Stimulated activated CD4-positive, alpha-beta T cell treated with anti-CD3 and anti-CD28 coated beads, Interleukin-2, amount 100 ng/mL, for 24 hours (primary cell): ENCODE measurements at regions not wholly inside any gene's neighbourhood (a gene's known extent, or its start where the extent isn't known, plus 50 kb on each side); places are given as distances from the start of the nearest gene placed in this dataset.
"Not testable (repeated sequence)": the region's sequence is repeated elsewhere in the genome, so short reads cannot be mapped to it uniquely, and the experiment has no call there.

ENCODE experiments used
- DNase-seq, 2 donors: peaks; one replicate each; pipeline ENCODE4 v3.0.0-alpha.2; 2020

- not testable (repeated sequence) for DNase-seq
Observed at GRCh38 chr2:236836028-236836427, 249.7 kb upstream of the COPS8 start.

GRCh38 chr2:236840215-236840614 is 245.5 kb upstream of the COPS8 start:
- DNase-seq = no peak

GRCh38 chr2:236840857-236841256 is 244.8 kb upstream of the COPS8 start:
- DNase-seq = no peak

GRCh38 chr2:236841389-236841788 is 244.3 kb upstream of the COPS8 start:
- DNase-seq = no peak

DNA sequence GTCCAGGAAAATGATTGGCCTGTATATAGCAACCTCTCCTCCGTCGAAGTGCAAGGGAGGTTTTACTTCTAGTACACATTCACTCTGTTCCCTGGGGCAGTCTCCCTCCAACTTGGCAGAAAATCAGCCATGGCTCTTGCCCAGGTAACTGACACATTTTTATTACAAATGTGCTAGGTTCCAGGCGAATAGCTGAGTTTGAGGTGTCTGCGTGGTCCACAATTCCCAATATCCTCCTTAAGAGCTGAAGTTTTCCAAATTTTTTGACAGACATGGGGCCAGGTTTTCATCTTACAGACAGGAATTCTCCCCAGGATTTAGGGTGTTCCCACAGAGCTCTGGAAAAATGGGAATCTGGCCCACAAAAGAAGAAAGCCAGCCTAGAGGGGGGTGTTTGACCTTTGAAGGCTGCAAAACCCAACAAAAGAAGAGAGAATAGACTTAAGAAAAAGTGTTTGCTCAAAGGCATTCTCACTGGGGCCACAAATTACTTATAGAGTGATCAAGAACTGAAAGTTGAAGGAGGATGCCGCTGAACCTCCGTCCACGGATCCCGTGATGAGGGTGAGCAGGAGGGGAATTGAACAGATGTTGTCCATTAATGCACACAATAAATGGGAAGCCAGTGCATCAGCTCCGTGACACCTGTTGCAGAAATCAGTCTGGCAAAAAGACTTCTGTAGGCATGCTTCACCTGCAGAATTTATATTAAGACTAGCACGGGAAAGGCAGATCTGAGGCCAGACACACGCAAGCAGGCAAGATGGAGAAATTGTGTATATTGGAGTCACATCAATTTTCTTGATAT is 242.3 kb upstream of the COPS8 start:
- no peak for DNase-seq

- no peak for DNase-seq
Observed at GRCh38 chr2:236844711-236845110, 241.0 kb upstream of the COPS8 start.

DNA sequence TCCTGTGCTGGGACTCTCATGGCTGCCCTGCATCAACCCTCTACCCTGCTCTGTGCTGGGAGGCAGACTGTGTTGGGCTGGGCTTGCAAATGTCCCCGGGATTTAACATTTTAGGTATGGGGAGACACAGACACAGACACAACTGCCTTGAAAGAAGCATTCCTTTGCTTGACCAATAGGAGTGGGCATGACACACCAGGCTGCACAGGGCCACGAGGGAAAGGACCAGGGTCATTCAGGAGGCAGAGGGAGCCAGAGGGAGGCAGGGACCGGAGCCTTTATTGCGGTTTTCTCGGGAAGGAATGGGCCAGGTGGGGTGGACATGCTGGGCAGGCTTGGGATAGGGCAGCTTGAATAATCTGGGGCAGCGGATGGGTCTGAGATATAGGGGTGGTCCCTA is 238.7 kb upstream of the COPS8 start:
- no peak for DNase-seq

DNA sequence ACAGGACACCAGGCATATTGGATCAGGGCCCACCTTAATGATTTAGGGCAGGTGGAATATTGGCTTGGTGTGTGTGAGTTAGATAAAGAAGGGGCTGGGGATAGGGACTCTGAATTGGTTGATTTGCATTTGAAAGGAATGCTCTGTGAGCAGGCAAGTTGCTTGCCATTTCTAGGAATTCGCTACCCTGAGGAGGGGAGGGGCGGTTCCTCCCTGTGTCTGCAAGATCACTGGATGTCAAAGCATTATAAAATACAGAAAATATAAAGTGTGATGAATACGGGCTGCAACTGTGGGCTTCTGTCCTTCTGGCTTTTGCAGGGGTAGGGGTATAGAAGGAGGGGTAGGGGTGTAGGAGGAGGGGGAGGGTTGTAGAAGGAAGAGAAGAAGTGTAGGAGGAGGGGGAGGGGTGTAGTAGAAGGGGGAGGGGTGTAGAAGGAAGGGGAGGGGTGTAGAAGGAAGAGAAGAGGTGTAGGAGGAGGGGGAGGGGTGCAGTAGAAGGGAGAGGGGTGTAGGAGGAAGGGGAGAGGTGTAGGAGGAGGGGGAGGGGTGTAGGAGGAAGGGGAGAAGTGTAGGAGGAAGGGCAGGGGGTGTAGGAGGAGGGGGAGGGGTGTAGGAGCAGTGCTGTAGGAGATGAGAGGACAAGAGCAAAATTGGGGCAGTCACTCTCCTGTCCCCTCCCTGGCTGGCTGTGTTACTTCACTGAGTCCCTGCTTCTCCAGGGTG is 238.0 kb upstream of the COPS8 start:
- no peak for DNase-seq

GRCh38 chr2:236848501-236848900 is 237.2 kb upstream of the COPS8 start:
- DNase-seq = no peak

GRCh38 chr2:236849508-236849907 is 236.2 kb upstream of the COPS8 start:
- no peak for DNase-seq

GRCh38 chr2:236849940-236850339 is 235.7 kb upstream of the COPS8 start:
- DNase-seq = no peak

GRCh38 chr2:236851187-236851586 is 234.5 kb upstream of the COPS8 start:
- no peak for DNase-seq

DNA sequence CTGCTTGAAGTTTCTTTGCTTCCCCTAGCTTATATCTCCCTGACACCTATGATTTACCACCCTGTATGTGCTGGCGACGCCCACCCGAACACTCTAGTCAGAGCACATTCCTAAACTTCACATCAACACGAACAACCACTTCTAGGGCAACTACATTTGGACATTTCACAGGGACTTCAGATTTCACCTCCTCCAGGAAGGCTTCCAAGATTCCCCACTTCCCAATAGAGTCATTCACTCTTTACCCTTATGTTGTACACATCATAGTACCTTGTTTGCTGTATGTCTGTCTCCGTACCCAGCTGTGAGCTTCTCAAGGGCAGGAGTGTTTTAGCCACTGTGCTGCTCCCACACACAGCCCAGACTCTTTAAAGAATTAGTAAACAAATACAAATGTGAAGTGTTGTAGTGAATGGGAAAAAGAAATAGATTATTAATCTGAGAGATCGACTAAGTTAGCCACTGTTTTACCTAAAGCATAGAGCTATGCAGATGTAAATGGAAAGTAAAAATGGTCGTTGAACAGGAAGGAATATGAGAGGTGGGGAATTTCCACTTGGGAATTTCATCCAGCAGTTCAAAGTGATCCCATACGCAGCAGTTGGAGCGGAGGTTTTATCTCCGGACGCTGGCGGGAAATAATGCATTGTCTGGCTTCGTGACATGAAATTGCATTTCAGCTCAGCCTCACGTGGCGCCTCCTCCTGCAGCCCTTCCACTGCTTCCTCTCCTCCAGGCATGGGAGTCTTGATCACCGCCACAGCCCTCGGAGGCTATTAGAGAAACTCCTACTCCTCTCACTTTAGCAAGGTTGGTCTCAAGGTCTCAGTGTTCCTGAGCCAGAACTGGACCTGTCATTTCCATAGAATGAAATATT is 233.4 kb upstream of the COPS8 start:
- no peak for DNase-seq

DNA sequence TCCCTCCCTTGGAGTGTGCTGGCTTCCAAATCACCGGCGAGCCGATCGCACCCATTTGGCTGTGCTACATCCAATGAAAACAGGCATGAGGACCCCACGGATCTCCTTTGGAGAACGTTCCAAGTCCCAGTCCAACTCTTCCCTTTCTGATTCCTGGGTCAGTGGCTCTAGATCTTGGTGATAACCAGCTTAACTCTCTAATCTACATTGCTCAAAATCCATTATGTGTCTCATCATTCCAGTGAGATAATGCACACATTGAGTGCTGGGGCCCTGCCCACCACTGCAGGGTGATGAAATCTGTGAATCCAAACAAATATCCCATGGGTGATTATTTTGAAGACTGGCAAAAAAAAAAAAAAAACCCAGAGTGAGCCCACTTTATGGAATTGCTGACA is 232.7 kb upstream of the COPS8 start:
- DNase-seq = no peak

DNA sequence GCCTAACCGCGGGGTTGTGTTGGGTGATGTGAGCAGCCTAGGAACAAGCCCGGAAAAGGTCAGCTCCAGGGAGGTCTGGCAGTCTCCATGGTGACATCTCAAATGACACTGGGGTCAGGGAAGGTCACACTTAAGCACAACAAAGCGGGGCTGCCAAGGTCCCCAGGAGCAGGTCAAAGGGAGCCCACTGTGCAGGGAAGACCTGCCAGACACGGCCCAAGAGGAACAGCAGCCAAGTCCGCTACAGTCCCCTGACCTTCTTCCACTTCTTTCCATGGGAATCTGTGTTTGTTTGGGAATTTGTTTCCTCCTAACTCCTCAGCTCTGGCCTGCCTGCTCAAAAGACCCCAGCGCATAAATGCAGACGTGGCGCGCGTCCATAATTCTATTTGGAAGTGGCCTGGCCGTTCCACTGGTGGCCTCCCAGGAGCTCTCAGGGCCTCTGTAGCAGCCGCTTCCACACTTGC is 232.1 kb upstream of the COPS8 start:
- no peak for DNase-seq

DNA sequence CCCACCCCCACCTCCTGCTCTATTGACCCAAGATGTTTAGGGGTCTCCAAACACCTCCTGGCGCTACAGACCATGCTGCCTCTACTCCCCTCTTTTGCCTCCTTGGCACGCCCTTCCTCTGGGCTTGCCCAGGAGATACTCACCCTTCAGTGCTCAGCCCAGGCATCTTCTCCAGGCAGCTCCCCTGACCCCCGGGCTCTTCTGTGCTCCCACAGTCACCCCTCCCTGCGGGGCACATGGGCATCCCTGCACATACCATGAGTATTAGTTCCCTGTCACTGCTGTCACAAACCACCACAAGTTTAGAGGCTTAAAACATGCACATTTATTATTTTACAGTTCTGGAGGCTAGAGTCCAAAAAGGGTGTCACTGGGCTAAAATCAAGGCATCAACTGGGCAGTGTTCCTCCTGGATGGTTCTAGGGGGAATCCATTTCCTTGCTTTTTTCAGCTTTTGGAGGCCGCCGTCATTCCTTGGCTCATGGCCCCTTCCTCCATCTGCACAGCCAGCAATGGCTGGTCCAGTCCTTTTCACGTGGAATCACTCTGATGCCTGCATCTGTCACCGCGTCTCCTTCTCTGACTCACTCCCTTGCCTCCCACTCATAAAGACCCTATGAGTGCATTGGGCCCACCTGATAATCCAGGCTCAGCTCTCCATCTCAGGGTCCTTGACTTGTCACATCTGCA is 230.4 kb upstream of the COPS8 start:
- DNase-seq = no peak

GRCh38 chr2:236855866-236856847 is 229.5 kb upstream of the COPS8 start:
- DNase-seq = no peak

DNA sequence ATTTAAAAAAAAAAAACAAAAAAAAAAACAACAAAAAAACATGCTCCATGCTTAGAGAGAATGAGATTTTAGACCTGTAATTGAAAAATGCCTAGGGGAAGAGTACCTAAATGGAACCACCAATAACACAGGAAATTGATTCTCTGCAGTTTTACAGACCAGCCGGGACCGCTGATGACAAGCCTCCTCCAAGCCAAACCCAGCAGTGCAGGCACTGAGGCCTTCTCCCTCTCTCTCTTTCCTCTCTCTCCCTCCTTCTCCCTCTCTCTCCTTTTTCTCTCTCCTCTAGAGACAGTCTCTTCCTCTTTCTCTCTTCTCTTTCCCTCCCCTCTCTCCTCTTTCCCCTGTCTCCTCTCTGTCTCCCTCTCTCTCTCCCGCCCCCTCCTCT is 228.8 kb upstream of the COPS8 start:
- DNase-seq = no peak

GRCh38 chr2:236857246-236857645 is 228.4 kb upstream of the COPS8 start:
- DNase-seq = no peak

DNA sequence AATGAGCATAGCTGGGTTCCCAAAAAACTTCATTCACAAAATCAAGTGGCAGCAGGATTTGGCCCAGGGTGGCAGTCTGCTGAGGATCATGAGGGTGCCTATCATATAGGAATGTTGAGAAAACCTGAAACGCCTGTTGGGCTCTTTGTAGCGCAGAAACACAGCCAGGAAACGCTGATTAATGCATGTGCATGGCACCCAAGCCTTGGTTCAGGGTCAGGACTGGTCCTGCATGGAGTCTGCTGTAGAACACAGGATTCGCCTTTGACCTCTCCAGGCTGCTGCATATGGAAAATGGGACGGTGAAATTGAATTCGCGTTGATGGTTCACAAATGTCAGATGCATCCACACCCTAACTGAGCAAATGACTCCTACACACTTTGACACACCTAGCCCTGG is 227.9 kb upstream of the COPS8 start:
- no peak for DNase-seq

GRCh38 chr2:236858661-236859060 is 227.0 kb upstream of the COPS8 start:
- DNase-seq = no peak

DNA sequence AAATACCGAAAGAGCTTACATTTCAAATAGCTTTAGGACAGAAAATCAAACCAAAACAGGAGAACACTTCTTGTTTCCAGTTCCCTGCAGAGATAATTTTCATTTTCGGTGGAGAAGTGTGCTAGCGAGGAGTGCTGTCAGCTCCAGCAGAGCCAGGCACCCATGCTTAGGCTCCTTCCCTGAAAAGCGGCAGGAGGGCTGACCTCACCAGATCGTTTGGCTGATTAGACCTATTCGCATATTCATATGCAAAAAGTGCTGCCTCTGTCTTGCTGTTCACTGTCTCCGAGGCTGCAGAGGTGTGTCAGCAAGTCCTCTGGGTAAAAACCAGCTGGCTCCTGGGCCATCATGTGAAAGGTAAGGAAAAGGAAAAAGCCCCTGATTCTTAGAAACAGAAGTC is 225.8 kb upstream of the COPS8 start:
- no peak for DNase-seq
